Heart left ventricle (tissue), 13 donors: ENCODE measurements at regions not wholly inside any gene's neighbourhood (a gene's known extent, or its start where the extent isn't known, plus 50 kb on each side); places are given as distances from the start of the nearest gene placed in this dataset.

ENCODE experiments used
- CTCF ChIP-seq, 12 donors: fragments of 200-600 bp; sonication (generic) in 4 of 12; IDR thresholded peaks; one replicate each; pipeline versions ENCODE4 v1.5.0 to v1.8.0; 2018 to 2022; ENCODE audit warnings: antibody characterized with exemption in 12 of 12, mild to moderate bottlenecking in 5 of 12
- POLR2A ChIP-seq, 2 donors: fragments of 450-650 bp; IDR thresholded peaks; one replicate each; pipeline ENCODE4 v1.6.1; 2017; ENCODE audit warnings: antibody characterized with exemption in 2 of 2, mild to moderate bottlenecking in 2 of 2, moderate library complexity in 2 of 2
- donor health status: ischemic (EF 13 %, LVEDD 7.1; RV severe dilation, severe dysfunction).
- donor health status: DM: no; HTN: yes; CAD: no.
- donor health status: DM: no; HTN: no; CAD: no.
- donor health status: ischemic (EF 25% LVEDD 6.9; RV normal size, moderate dysfunction).
- donor health status: ischemic (EF 25% LVEDD 5.7; RV mildly dilated, moderate dysfunction).
- donor health status: ischemic (EF 35%, LVEDD 5.7; RV mildly dilated, moderate dysfunction).
- donor health status: nonischemic (EF 11% LVEDD 7.7; RV severe dilation, severe dysfunction).
- donor health status: DM: yes; HTN: yes; CAD: no.
- donor health status: PGD.
- donor health status: ischemic (EF 29% LVEDD 5.4; RV normal size, mild dysfunction).
- donor health status: nonischemic (EF 23%, LVEDD 6.1; RV moderate dilation, normal function).

GRCh38 chr6:14217728-14218518, 100.4 kb downstream of the CD83 start:
- TF ChIP-seq CTCF (IDR thresholded peaks at IDR 0.05) (no peak), POLR2A (IDR thresholded peaks at IDR 0.05) (no peak)
